NCI-H510A treated with DMSO at 0.1 percent for 48 hours (cell line): ENCODE measurements at regions not wholly inside any gene's neighbourhood (a gene's known extent, or its start where the extent isn't known, plus 50 kb on each side); places are given as distances from the start of the nearest gene placed in this dataset.
"Not testable (repeated sequence)": the region's sequence is repeated elsewhere in the genome, so short reads cannot be mapped to it uniquely, and the experiment has no call there.

ENCODE experiments used
- DNase-seq: peaks from one replicate; lab custom pipeline; 2025; lab: John Stamatoyannopoulos, UW

GRCh38 chr2:17194083-17194482, 324.2 kb downstream of the RAD51AP2 start:
- DNase-seq, result no peak

- not testable (repeated sequence) for DNase-seq
Measured at GRCh38 chr2:17193433-17193890, 324.8 kb downstream of the RAD51AP2 start.

GRCh38 chr2:17191223-17191622, 327.0 kb downstream of the RAD51AP2 start:
- no peak for DNase-seq

GRCh38 chr2:17190527-17190926, 327.7 kb downstream of the RAD51AP2 start:
- DNase-seq, result no peak

- DNase-seq, result no peak
Measured at GRCh38 chr2:17188721-17189120, 329.5 kb downstream of the RAD51AP2 start.

GRCh38 chr2:17184512-17184911, 333.7 kb downstream of the RAD51AP2 start:
- no peak for DNase-seq

- DNase-seq, result no peak
Measured at GRCh38 chr2:17182399-17182798, 335.8 kb downstream of the RAD51AP2 start.

- DNase-seq, result no peak
Measured at GRCh38 chr2:17181051-17181752, 337.0 kb downstream of the RAD51AP2 start.

GRCh38 chr2:17179145-17179808, 339.0 kb downstream of the RAD51AP2 start:
- no peak for DNase-seq

GRCh38 chr2:17177088-17177487, 341.2 kb downstream of the RAD51AP2 start:
- no peak for DNase-seq

GRCh38 chr2:17171446-17172049, 346.7 kb downstream of the RAD51AP2 start:
- peak; percentile 48 for DNase-seq

- no peak for DNase-seq
Measured at GRCh38 chr2:17166506-17166905, 351.7 kb downstream of the RAD51AP2 start.

- no peak for DNase-seq
Measured at GRCh38 chr2:17164550-17164949, 353.7 kb downstream of the RAD51AP2 start.

- no peak for DNase-seq
Measured at GRCh38 chr2:17163638-17164037, 354.6 kb downstream of the RAD51AP2 start.

GRCh38 chr2:17162713-17163112, 355.5 kb downstream of the RAD51AP2 start:
- DNase-seq, result no peak

GRCh38 chr2:17160594-17160993, 357.6 kb downstream of the RAD51AP2 start:
- no peak for DNase-seq

- no peak for DNase-seq
Measured at GRCh38 chr2:17156086-17156485, 362.2 kb downstream of the RAD51AP2 start.

- DNase-seq, result no peak
Measured at GRCh38 chr2:17149945-17150344, 368.3 kb downstream of the RAD51AP2 start.

GRCh38 chr2:17148407-17149145, 369.7 kb downstream of the RAD51AP2 start:
- DNase-seq, result peak; percentile 1

GRCh38 chr2:17146358-17146757, 371.9 kb downstream of the RAD51AP2 start:
- no peak for DNase-seq

- DNase-seq, result no peak
Measured at GRCh38 chr2:17136877-17137276, 381.4 kb downstream of the RAD51AP2 start.

GRCh38 chr2:17136231-17136630, 382.0 kb downstream of the RAD51AP2 start:
- DNase-seq, result no peak
